Osteocyte (in vitro differentiated cells): ENCODE measurements at regions not wholly inside any gene's neighbourhood (a gene's known extent, or its start where the extent isn't known, plus 50 kb on each side); places are given as distances from the start of the nearest gene placed in this dataset.

Experiments used
- DNase-seq: peaks from one replicate; pipeline ENCODE4 v3.0.0; 2021; ENCODE audit warnings: mixed read lengths; ENCODE audit not compliant: unreplicated experiment; ENCODE audit errors: extremely low spot score
- H3K27ac Mint-ChIP-seq: one replicate; pipeline ENCODE4 v1.8.0; 2021; ENCODE audit warnings: mild to moderate bottlenecking, mixed read lengths; ENCODE audit not compliant: unreplicated experiment
- H3K27me3 Mint-ChIP-seq: one replicate; pipeline ENCODE4 v1.8.0; 2021; ENCODE audit warnings: mixed read lengths; ENCODE audit not compliant: unreplicated experiment
- H3K36me3 Mint-ChIP-seq: one replicate; pipeline ENCODE4 v1.8.0; 2021; ENCODE audit warnings: mixed read lengths; ENCODE audit not compliant: unreplicated experiment
- H3K4me1 Mint-ChIP-seq: one replicate; pipeline ENCODE4 v1.8.0; 2021; ENCODE audit warnings: mixed read lengths; ENCODE audit not compliant: unreplicated experiment
- H3K4me3 Mint-ChIP-seq: one replicate; pipeline ENCODE4 v1.8.0; 2021; ENCODE audit warnings: mild to moderate bottlenecking, moderate library complexity, mixed read lengths; ENCODE audit not compliant: unreplicated experiment
- H3K9me3 Mint-ChIP-seq: one replicate; pipeline ENCODE4 v1.8.0; 2021; ENCODE audit warnings: mixed read lengths; ENCODE audit not compliant: unreplicated experiment
- TF ChIP-seq, protein P1 (sequence below): fragments of 200-600 bp; sonication (generic); IDR thresholded peaks from 2 replicates; pipeline ENCODE4 v1.5.0; 2021; ENCODE audit warnings: antibody characterized with exemption, mild to moderate bottlenecking, moderate library complexity

GRCh38 chr13:105345131-105345530 lies 1190.3 kb downstream of the EFNB2 start:
- Mint-ChIP-seq H3K27ac (no peak overlapping the region), H3K27me3 (no peaks in the 10 kb centered on the region), H3K4me3 (no peak overlapping the region), H3K36me3 (peaks cover 1% of the 10 kb centered on the region), H3K9me3 (peaks cover 6% of the 10 kb centered on the region), H3K4me1 (peaks cover 52% of the 10 kb centered on the region)
- DNase-seq = no peak
- TF ChIP-seq, protein P1, sequence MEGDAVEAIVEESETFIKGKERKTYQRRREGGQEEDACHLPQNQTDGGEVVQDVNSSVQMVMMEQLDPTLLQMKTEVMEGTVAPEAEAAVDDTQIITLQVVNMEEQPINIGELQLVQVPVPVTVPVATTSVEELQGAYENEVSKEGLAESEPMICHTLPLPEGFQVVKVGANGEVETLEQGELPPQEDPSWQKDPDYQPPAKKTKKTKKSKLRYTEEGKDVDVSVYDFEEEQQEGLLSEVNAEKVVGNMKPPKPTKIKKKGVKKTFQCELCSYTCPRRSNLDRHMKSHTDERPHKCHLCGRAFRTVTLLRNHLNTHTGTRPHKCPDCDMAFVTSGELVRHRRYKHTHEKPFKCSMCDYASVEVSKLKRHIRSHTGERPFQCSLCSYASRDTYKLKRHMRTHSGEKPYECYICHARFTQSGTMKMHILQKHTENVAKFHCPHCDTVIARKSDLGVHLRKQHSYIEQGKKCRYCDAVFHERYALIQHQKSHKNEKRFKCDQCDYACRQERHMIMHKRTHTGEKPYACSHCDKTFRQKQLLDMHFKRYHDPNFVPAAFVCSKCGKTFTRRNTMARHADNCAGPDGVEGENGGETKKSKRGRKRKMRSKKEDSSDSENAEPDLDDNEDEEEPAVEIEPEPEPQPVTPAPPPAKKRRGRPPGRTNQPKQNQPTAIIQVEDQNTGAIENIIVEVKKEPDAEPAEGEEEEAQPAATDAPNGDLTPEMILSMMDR = no peak

- Mint-ChIP-seq H3K27ac (peak overlapping the region; percentile 61), H3K9me3 (peaks cover 6% of the 10 kb centered on the region), H3K36me3 (peaks cover 2% of the 10 kb centered on the region), H3K27me3 (no peaks in the 10 kb centered on the region), H3K4me3 (no peak overlapping the region), H3K4me1 (peaks cover 59% of the 10 kb centered on the region)
- TF ChIP-seq, protein P1 = no peak
- DNase-seq = no peak
Observed at GRCh38 chr13:105343134-105343806, 1192.2 kb downstream of the EFNB2 start.

DNA sequence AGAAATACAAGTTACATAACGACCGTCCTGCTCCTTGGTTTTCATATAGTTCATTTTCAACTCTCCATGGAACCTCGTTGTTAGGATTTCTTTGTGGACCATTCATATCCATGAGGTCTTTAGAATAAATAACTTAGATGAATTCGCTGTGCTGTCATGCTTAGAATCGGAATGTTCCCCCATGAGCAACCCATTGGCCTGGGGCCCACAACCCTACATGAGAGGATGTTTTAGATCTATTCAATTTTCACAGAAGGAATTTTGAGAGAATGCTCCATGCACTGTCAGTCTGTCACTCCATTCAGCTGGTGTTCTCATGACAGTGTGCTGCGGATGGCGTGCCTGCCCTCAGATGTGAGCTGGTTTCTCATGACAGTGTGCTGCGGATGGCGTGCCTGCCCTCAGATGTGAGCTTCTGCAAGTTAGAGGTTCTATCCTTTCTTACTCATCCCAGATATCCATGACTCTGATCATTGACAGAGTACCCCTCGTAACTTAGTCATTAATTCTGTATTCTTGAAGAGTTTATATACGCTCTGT lies 1193.1 kb downstream of the EFNB2 start:
- peaks cover 63% of the 10 kb centered on the region for H3K4me1 Mint-ChIP-seq
- no peak for DNase-seq
- TF ChIP-seq, protein P1 = no peak

GRCh38 chr13:105341758-105342157 lies 1193.7 kb downstream of the EFNB2 start:
- Mint-ChIP-seq H3K4me1 (peaks cover 64% of the 10 kb centered on the region), H3K36me3 (peaks cover 4% of the 10 kb centered on the region), H3K27ac (no peak overlapping the region), H3K4me3 (no peak overlapping the region), H3K9me3 (peaks cover 6% of the 10 kb centered on the region), H3K27me3 (no peaks in the 10 kb centered on the region)
- DNase-seq = no peak
- TF ChIP-seq, protein P1 = no peak

More for the DNA sequence above, 1193.1 kb downstream of the EFNB2 start:
- H3K27me3 Mint-ChIP-seq = no peaks in the 10 kb centered on the region
- H3K27ac Mint-ChIP-seq = no peak overlapping the region
- H3K36me3 Mint-ChIP-seq = peaks cover 4% of the 10 kb centered on the region
- H3K9me3 Mint-ChIP-seq = peaks cover 6% of the 10 kb centered on the region
- no peak overlapping the region for H3K4me3 Mint-ChIP-seq

DNA sequence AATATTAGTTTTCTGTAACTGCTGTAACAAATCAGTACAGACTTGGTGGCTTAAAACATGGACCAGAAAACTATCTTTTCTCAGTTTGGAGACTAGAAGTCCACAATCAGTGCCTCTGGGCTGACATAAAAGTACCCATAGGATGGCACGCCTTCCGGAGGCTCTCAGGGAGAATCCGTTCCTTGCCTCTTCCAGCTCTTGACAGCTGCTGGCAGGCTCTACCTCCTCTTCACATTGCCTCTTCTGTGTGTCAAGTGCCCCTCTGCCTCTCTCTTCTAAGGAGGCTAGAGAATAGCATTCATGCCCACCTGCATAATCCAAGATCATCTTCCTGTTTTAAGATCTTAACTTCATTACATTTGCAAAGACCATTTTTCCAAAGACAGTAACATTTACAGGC lies 1194.2 kb downstream of the EFNB2 start:
- H3K36me3 Mint-ChIP-seq = peaks cover 4% of the 10 kb centered on the region
- peaks cover 6% of the 10 kb centered on the region for H3K9me3 Mint-ChIP-seq
- H3K4me3 Mint-ChIP-seq = no peak overlapping the region
- H3K27me3 Mint-ChIP-seq = no peaks in the 10 kb centered on the region
- H3K27ac Mint-ChIP-seq = no peak overlapping the region
- peaks cover 65% of the 10 kb centered on the region for H3K4me1 Mint-ChIP-seq
- TF ChIP-seq, protein P1 = no peak
- DNase-seq = no peak
